CD14-positive monocyte (primary cell): ENCODE measurements at regions not wholly inside any gene's neighbourhood (a gene's known extent, or its start where the extent isn't known, plus 50 kb on each side); places are given as distances from the start of the nearest gene placed in this dataset.
A peak's percentile ranks its signal among the peaks of the same experiment; 100 is the strongest.

Experiments
- DNase-seq, 3 donors: peaks; one replicate each; pipeline ENCODE4 v3.0.0-alpha.2; 2011 to 2022
- H2AFZ ChIP-seq: 2 replicates; pipeline ENCODE4 v1.6.0; 2012; ENCODE audit warnings: mild to moderate bottlenecking, low read depth, low read length, inconsistent platforms; ENCODE audit not compliant: insufficient read depth, poor library complexity, severe bottlenecking
- H3K27ac ChIP-seq, 2 donors: 1 replicate in 1 of 2; 2 replicates in 1 of 2; pipeline ENCODE4 v1.5.1; 2012 to 2013; ENCODE audit warnings: low read length in 2 of 2, control low read depth in 1 of 2, inconsistent platforms in 1 of 2, low read depth in 1 of 2, mild to moderate bottlenecking in 1 of 2
- H3K27me3 ChIP-seq, 2 donors: one replicate each; pipeline versions ENCODE4 v1.6.0 to v1.6.1; 2011 to 2013; ENCODE audit warnings: low read length in 2 of 2; ENCODE audit not compliant: control insufficient read depth in 2 of 2, insufficient read depth in 2 of 2
- H3K36me3 ChIP-seq, 2 donors: replicated peaks in 1 of 2; 1 replicate in 1 of 2; 2 replicates in 1 of 2; pipeline versions ENCODE4 v1.5.1 to v1.6.1; 2012 to 2013; ENCODE audit warnings: low read length in 2 of 2, control low read depth in 1 of 2, inconsistent platforms in 1 of 2, mild to moderate bottlenecking in 1 of 2; ENCODE audit not compliant: insufficient read depth in 2 of 2, control insufficient read depth in 1 of 2
- H3K4me1 ChIP-seq, 2 donors: 1 replicate in 1 of 2; 2 replicates in 1 of 2; pipeline versions ENCODE4 v1.5.1 to v1.6.1; 2012 to 2013; ENCODE audit warnings: low read length in 2 of 2, control low read depth in 1 of 2, inconsistent platforms in 1 of 2, mild to moderate bottlenecking in 1 of 2, moderate library complexity in 1 of 2; ENCODE audit not compliant: insufficient read depth in 2 of 2, control insufficient read depth in 1 of 2
- H3K4me2 ChIP-seq: replicated peaks from 2 replicates; pipeline ENCODE3; 2012; ENCODE audit warnings: low read length, moderate library complexity, mild to moderate bottlenecking; ENCODE audit not compliant: poor library complexity, severe bottlenecking; ENCODE audit errors: extremely low read depth
- H3K4me3 ChIP-seq, 3 experiments: fragments of 200-600 bp in 1 of 3; sonication (generic) in 1 of 3; replicated peaks in 1 of 3; 1 replicate in 2 of 3; 2 replicates in 1 of 3; pipeline ENCODE4 v1.5.1; 2011 to 2013; ENCODE audit warnings: low read length in 3 of 3, mild to moderate bottlenecking in 3 of 3, control low read depth in 2 of 3, low read depth in 2 of 3, inconsistent platforms in 1 of 3, moderate library complexity in 1 of 3
- H3K79me2 ChIP-seq: 2 replicates; pipeline ENCODE4 v1.6.0; 2012; ENCODE audit warnings: mild to moderate bottlenecking, control low read depth, inconsistent platforms, low read length, moderate library complexity; ENCODE audit not compliant: insufficient read depth
- H3K9ac ChIP-seq: 2 replicates; pipeline ENCODE4 v1.6.0; 2017; ENCODE audit warnings: low read length, mild to moderate bottlenecking; ENCODE audit not compliant: insufficient read depth, poor library complexity, severe bottlenecking
- H3K9me3 ChIP-seq, 2 donors: replicated peaks in 1 of 2; 1 replicate in 1 of 2; 2 replicates in 1 of 2; pipeline versions ENCODE4 v1.5.1 to v1.6.1; 2012 to 2013; ENCODE audit warnings: low read length in 2 of 2, control low read depth in 1 of 2; ENCODE audit not compliant: control insufficient read depth in 1 of 2, insufficient read depth in 1 of 2
- H4K20me1 ChIP-seq: 2 replicates; pipeline ENCODE4 v1.6.0; 2012; ENCODE audit warnings: mild to moderate bottlenecking, low read length, control low read depth, moderate library complexity; ENCODE audit not compliant: insufficient read depth
- H3K27ac Mint-ChIP-seq, 7 donors: one replicate each; pipeline ENCODE4 v1.8.0; 2020; ENCODE audit warnings: mild to moderate bottlenecking in 7 of 7, mixed read lengths in 7 of 7, moderate library complexity in 6 of 7, inconsistent platforms in 2 of 7
- H3K27me3 Mint-ChIP-seq, 3 donors: one replicate each; pipeline ENCODE4 v1.8.0; 2021 to 2022; ENCODE audit warnings: low read depth in 3 of 3, mild to moderate bottlenecking in 3 of 3, mixed read lengths in 3 of 3, moderate library complexity in 3 of 3, inconsistent platforms in 1 of 3
- H3K36me3 Mint-ChIP-seq, 2 donors: one replicate each; pipeline ENCODE4 v1.8.0; 2020; ENCODE audit warnings: mixed read lengths in 2 of 2, inconsistent platforms in 1 of 2, mild to moderate bottlenecking in 1 of 2
- H3K4me1 Mint-ChIP-seq: one replicate; pipeline ENCODE4 v1.8.0; 2020; ENCODE audit warnings: mild to moderate bottlenecking, mixed read lengths
- H3K4me3 Mint-ChIP-seq, 2 donors: one replicate each; pipeline ENCODE4 v1.8.0; 2020; ENCODE audit warnings: mild to moderate bottlenecking in 2 of 2, mixed read lengths in 2 of 2, moderate library complexity in 1 of 2
- H3K9me3 Mint-ChIP-seq, 7 donors: one replicate each; pipeline ENCODE4 v1.8.0; 2020 to 2022; ENCODE audit warnings: mixed read lengths in 7 of 7, mild to moderate bottlenecking in 6 of 7, moderate library complexity in 6 of 7, inconsistent platforms in 2 of 7
- CTCF ChIP-seq: fragments of 200-600 bp; IDR thresholded peaks from one replicate; pipeline ENCODE4 v1.8.0; 2022; ENCODE audit warnings: antibody characterized with exemption, mild to moderate bottlenecking
- WGBS: methylation state at CpG from one replicate; pipeline ENCODE4 v1.1.5; 2013; ENCODE audit warnings: missing lambda C conversion rate; ENCODE audit not compliant: insufficient coverage; 5-methylcytosine and 5-hydroxymethylcytosine counted together
- intact Hi-C, 2 donors: fragments of 100-400 bp; cut with micrococcal nuclease; formaldehyde crosslinking; loops; one replicate each; pipeline versions ENCODE4 v1.15.0 to v1.15.1; 2023

GRCh38 chr10:3306050-3306449, 133.5 kb upstream of the PITRM1 start:
- Histone ChIP-seq H3K4me3 (no peak overlapping the region), H3K9me3 (no peaks in the 10 kb centered on the region), H3K36me3 (no peaks in the 10 kb centered on the region), H3K4me1 (no peaks in the 10 kb centered on the region), H4K20me1 (no peaks in the 10 kb centered on the region), H3K79me2 (no peaks in the 10 kb centered on the region), H3K9ac (no peak overlapping the region), H3K4me2 (no peak overlapping the region), H3K27ac (no peak overlapping the region), H2AFZ (no peak overlapping the region), H3K27me3 (peaks cover 0 to 2% of the 10 kb centered on the region in 2 donors)
- Mint-ChIP-seq H3K36me3 (no peaks in the 10 kb centered on the region), H3K4me1 (no peaks in the 10 kb centered on the region), H3K4me3 (no peak overlapping the region), H3K27me3 (peaks cover 2 to 4% (median 3%) of the 10 kb centered on the region in 3 donors), H3K9me3 (peaks cover 0 to 13% (median 2%) of the 10 kb centered on the region in 7 donors), H3K27ac (no peak overlapping the region)
- no peak for DNase-seq
- WGBS: no CpG with 5 or more reads among the region's 2 CpGs
- intact Hi-C loops: no loop called here
- TF ChIP-seq CTCF: no peak

- H2AFZ ChIP-seq: no peak overlapping the region
- no peaks in the 10 kb centered on the region for H3K4me1 Mint-ChIP-seq
- H3K4me2 ChIP-seq: no peak overlapping the region
- peaks cover 4 to 7% (median 6%) of the 10 kb centered on the region in 3 donors for H3K27me3 Mint-ChIP-seq
- no peaks in the 10 kb centered on the region for H3K9me3 Mint-ChIP-seq
- no peaks in the 10 kb centered on the region for H3K36me3 Mint-ChIP-seq
- H3K36me3 ChIP-seq: no peaks in the 10 kb centered on the region
- no peaks in the 10 kb centered on the region for H4K20me1 ChIP-seq
- no peaks in the 10 kb centered on the region for H3K9me3 ChIP-seq
- H3K27ac Mint-ChIP-seq: no peak overlapping the region
- intact Hi-C loops: no loop called here
- DNase-seq: peak in 1 of 3 donors; percentile 16
- no peaks in the 10 kb centered on the region for H3K4me1 ChIP-seq
- no peaks in the 10 kb centered on the region for H3K79me2 ChIP-seq
- no peak overlapping the region for H3K4me3 Mint-ChIP-seq
- no peak for TF ChIP-seq CTCF
- no peak overlapping the region for H3K27ac ChIP-seq
- WGBS: 91% methylated on average over 6 of the region's 14 CpGs
- H3K9ac ChIP-seq: no peak overlapping the region
- H3K4me3 ChIP-seq: no peak overlapping the region
- H3K27me3 ChIP-seq: no peaks in the 10 kb centered on the region
These were observed 123.1 kb upstream of the PITRM1 start for GRCh38 chr10:3295582-3296151.
